ENCODE measurements at regions not wholly inside any gene's neighbourhood (a gene's known extent, or its start where the extent isn't known, plus 50 kb on each side); places are given as distances from the start of the nearest gene placed in this dataset.

DNA sequence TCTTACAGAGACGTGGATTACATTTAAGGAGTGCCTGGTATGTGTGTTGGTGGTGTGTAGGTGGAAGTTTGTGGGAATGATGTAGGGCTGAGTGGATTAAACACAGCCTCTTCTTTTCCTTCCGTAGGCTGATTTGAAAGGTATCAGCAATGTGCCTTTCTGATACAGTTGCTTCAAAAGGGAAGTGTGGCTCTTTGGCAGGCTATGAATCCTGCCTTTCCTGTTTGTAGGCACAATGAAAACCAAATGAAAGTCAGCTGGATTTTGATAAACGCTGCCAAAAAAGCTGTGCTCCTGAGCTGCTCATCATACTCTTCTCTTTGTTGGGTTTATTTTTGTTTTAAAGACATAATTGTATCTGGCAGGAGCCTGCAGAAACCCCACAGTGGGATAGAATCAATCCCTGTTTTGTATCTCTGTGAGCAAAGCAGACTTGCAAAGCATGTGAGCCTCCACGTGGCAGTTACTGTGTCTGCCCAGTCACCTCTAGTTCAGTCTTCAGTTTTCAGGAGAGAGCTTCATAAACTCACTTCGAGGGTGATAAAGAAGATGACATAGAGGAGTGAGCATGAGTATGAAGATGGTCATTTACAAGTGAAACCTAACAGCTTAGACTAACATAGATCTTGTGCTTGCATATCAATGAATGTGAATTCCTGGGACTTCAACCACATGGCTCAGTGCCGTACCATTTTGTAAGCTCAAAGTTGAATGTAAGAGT is 655.7 kb upstream of the KIRREL3 start:
- no peak overlapping the region for H3K4me3 ChIP-seq (ENCODE audit: low read length)
- no peaks in the 10 kb centered on the region for H3K27me3 ChIP-seq (ENCODE audit: insufficient read depth, low read length)
- H3K4me1 ChIP-seq (ENCODE audit: insufficient read depth, low read length): no peaks in the 10 kb centered on the region
- H3K9me3 ChIP-seq (ENCODE audit: low read depth, low read length): no peaks in the 10 kb centered on the region

DNA sequence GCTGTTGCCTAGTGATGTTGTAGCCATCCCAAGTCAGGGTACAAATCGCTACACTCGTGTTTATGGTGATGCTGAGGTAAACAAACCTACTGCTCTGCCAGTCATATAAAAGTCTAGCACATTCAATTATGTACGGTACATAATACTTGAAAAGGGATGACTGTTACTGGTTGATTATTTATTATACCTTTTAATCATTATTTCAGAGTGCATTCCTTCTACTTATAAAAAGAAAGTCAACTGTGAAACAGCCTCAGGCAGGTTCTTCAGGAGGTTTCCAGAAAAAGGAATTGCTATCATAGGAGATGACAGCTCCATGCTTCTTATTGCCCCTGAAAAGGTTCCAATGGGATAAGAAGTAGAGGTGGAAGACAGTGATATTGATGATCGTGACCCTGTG is 652.5 kb upstream of the KIRREL3 start:
- no peaks in the 10 kb centered on the region for H3K9me3 ChIP-seq (ENCODE audit: low read depth, low read length)
- no peak overlapping the region for H3K4me3 ChIP-seq (ENCODE audit: low read length)
- H3K4me1 ChIP-seq (ENCODE audit: insufficient read depth, low read length): no peaks in the 10 kb centered on the region
- H3K27me3 ChIP-seq (ENCODE audit: insufficient read depth, low read length): no peaks in the 10 kb centered on the region

DNA sequence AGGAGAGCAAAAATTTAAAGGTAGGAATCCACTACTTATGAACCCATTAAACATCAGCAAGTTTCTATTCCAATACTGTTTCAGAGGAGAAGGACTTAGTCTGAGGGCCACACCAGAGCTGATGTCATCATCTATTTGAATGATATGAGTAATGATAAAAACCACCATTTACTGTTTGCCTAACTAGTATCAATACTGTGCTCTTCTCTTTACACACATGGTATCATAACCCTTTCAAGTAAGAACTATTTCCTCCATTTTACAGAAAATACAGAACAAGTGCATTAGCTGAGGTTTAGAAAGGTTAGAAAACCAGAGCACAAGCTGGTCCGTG is 651.3 kb upstream of the KIRREL3 start:
- Histone ChIP-seq H3K9me3 (ENCODE audit: low read depth, low read length) (no peaks in the 10 kb centered on the region), H3K4me3 (ENCODE audit: low read length) (no peak overlapping the region), H3K27me3 (ENCODE audit: insufficient read depth, low read length) (no peaks in the 10 kb centered on the region), H3K4me1 (ENCODE audit: insufficient read depth, low read length) (no peaks in the 10 kb centered on the region)

DNA sequence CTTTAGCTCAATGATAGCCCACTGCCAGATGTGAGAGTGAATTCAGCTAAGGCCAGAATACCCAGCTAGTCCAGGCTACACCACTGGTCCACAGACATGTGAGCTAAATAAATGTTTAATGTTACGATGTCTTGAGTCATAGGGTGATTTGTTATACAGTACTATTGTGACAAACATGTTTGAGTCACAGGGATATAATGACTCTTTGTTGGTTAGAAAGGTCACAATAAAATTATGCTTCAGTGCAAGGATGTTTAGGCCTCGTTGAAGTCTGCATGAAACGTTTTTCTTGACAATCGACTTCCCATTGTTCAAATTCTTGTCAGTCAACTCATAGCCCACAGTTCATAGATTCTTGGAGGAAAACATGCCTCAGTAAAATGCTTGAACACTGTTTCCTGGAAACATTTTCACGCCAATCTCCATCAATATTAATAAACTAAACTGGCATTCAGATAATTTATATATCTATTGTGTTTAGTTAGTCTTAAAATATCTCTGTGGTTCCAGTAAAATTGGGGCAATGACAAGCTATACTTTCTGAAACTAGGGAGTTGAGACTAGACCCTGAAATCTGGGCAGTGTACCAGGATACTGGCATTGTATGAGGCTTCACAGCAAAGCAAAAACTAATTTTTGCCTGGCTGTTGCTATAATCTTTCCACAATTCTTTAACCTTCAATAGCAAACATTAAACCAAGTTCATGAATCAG is 650.8 kb upstream of the KIRREL3 start:
- Histone ChIP-seq H3K4me1 (ENCODE audit: insufficient read depth, low read length) (no peaks in the 10 kb centered on the region), H3K9me3 (ENCODE audit: low read depth, low read length) (no peaks in the 10 kb centered on the region), H3K4me3 (ENCODE audit: low read length) (no peak overlapping the region), H3K27me3 (ENCODE audit: insufficient read depth, low read length) (no peaks in the 10 kb centered on the region)

DNA sequence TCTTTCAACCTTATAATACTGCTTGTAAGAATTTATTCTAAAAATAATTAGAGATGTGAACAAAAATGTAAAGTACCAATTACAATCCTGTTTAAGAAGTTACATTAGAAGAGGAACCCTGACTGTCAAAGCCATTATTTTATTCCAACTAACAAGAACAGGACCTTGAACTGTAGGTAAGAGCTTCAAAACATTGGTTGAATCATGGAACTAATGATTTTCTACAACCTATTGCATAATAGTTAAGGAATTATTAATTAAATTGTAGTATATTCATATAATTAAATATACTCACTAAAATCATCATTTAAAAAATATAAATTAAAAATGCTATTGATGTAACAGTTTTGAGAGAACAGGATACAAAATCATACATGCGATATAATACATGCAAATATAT is 649.4 kb upstream of the KIRREL3 start:
- Histone ChIP-seq H3K4me1 (ENCODE audit: insufficient read depth, low read length) (no peaks in the 10 kb centered on the region), H3K27me3 (ENCODE audit: insufficient read depth, low read length) (no peaks in the 10 kb centered on the region), H3K4me3 (ENCODE audit: low read length) (no peak overlapping the region), H3K9me3 (ENCODE audit: low read depth, low read length) (no peaks in the 10 kb centered on the region)

DNA sequence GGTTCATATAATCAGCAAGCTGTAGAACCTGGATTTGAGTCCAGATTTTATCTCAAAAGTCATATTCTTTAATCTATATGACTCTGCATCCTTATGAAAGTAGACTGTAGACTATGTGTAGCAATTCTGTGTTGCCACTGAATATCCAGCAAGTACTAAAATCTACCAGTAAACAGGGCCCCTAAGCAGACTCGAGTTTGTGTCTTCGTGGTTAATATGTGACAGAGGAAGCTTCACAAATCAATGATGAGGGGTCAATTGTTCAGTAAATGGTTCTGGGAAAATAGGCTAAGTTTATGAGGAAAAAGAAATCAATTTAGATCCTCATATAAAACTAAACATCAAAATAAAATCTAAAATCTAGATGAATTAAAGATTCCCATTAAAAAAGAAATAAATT is 648.5 kb upstream of the KIRREL3 start:
- Histone ChIP-seq H3K4me1 (ENCODE audit: insufficient read depth, low read length) (no peaks in the 10 kb centered on the region), H3K4me3 (ENCODE audit: low read length) (no peak overlapping the region), H3K9me3 (ENCODE audit: low read depth, low read length) (no peaks in the 10 kb centered on the region), H3K27me3 (ENCODE audit: insufficient read depth, low read length) (no peaks in the 10 kb centered on the region)

DNA sequence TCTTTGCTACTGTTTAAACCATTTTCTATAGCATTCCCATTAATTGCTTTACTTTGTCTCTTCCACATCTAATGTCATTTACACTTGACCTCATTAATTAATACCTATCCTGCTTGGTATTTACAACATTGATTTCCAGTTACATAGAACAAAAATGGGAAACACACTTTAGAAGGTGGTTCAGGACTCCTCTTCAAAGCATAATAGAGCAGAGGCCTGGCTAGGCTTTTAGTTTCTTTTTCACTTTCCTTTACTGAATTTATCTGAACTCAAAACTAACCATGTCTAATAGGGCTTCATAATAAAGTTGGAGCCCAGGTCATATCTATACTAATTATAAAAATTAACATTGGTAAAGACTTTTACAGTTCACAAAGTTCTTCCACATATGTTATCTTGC is 648.0 kb upstream of the KIRREL3 start:
- no peaks in the 10 kb centered on the region for H3K9me3 ChIP-seq (ENCODE audit: low read depth, low read length)
- H3K4me3 ChIP-seq (ENCODE audit: low read length): no peak overlapping the region
- no peaks in the 10 kb centered on the region for H3K4me1 ChIP-seq (ENCODE audit: insufficient read depth, low read length)
- no peaks in the 10 kb centered on the region for H3K27me3 ChIP-seq (ENCODE audit: insufficient read depth, low read length)

DNA sequence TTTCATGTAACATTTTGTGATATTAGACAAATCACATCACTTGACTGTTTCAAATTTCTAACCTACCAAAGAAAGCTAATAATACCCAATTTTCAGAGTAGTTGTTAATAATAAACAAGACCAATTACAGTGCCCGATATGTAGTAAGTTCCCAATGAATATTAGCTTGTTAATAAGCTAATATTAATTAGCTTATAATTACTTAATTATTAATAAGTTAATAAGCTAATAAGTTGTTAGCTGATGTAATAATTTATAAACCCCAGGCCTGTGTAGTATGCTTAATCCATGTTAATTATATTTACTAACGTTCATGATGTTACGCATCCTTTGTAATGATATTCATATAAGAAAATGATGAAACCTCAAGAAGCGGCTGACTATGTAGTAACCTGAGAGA is 643.8 kb upstream of the KIRREL3 start:
- Histone ChIP-seq H3K9me3 (ENCODE audit: low read depth, low read length) (no peaks in the 10 kb centered on the region), H3K4me1 (ENCODE audit: insufficient read depth, low read length) (no peaks in the 10 kb centered on the region), H3K27me3 (ENCODE audit: insufficient read depth, low read length) (no peaks in the 10 kb centered on the region), H3K4me3 (ENCODE audit: low read length) (no peak overlapping the region)

DNA sequence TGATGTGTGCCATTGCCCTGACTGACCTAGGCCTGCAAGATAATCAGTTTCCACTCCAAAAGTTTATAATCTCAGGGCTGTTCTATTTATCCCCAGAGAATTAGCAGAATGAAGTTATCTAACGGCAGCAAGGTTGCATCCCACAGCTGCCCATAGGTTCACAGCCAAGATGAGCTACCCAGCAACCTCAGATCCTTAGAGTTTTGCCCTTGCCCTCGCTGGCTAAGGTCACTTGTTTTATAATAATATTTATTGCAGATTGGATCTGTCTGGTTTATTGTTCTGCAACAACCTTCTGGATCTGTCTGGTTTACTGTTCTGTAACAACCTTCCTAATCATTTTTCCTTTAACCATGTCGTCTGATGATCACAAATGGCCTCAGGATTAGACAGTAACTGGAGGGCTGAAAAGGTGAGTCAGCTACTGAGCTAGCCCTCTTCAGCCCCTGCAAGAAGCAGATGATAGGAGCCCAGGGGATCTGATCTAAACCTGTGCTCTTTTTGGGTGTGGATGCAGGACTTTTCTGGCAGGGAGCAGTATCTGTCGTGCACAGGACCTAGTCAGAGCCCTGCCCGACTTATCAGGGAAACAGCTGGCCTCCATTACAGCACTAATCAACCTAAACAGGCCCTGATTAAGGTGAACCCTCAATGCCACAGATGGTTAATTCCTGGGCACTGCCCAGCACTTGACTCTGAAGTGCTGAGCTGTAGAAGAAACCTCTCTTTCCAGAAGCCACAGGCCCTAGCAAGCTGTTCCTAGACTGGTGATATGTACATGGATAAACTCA is 642.9 kb upstream of the KIRREL3 start:
- no peak overlapping the region for H3K4me3 ChIP-seq (ENCODE audit: low read length)

DNA sequence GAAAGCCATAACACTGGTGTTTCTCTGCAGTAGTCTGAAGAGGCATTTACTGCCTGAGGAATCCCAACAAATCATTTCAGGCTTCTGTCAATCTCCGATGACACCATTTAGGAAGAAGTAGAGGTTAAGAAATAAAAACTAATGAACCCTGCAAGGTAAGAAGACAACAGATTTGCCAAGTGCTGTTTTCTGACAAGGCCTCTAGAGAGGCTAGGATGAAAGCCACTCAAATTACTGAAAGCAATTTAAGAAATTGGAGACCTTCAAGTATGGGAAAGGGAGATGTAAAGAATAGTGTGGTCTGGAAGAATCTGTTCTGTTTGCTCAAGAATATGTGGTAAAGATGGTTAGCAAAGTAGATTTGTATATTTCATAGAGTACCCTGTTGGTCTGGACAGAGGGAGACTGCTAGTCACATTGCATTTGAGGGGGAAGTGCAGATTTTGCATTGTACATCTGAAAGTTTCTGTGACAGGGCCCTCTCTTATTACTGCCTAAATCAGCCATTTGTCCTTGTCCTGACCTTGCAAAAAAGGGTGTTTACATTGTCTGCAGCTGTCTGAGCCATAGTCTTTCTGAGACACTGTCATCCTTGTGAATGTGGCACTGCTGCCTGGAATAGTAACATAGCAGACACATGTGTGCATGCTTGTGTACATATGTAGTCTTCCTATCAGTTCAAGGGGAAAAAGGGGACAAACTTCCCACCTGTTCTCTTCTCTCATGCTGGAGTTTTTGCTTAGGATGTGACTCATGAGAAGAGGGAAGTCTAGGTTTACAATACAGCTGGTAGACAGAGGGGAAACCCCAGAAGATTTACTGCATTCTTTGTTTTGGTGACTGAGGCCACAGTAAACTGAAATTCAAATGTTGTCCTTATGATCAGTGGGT is 640.2 kb upstream of the KIRREL3 start:
- Histone ChIP-seq H3K4me1 (ENCODE audit: insufficient read depth, low read length) (no peaks in the 10 kb centered on the region), H3K27me3 (ENCODE audit: insufficient read depth, low read length) (no peaks in the 10 kb centered on the region), H3K9me3 (ENCODE audit: low read depth, low read length) (no peaks in the 10 kb centered on the region), H3K4me3 (ENCODE audit: low read length) (no peak overlapping the region)

More for the DNA sequence above, 642.9 kb upstream of the KIRREL3 start:
- H3K27me3 ChIP-seq (ENCODE audit: insufficient read depth, low read length): no peaks in the 10 kb centered on the region
- H3K9me3 ChIP-seq (ENCODE audit: low read depth, low read length): no peaks in the 10 kb centered on the region
- H3K4me1 ChIP-seq (ENCODE audit: insufficient read depth, low read length): no peaks in the 10 kb centered on the region

DNA sequence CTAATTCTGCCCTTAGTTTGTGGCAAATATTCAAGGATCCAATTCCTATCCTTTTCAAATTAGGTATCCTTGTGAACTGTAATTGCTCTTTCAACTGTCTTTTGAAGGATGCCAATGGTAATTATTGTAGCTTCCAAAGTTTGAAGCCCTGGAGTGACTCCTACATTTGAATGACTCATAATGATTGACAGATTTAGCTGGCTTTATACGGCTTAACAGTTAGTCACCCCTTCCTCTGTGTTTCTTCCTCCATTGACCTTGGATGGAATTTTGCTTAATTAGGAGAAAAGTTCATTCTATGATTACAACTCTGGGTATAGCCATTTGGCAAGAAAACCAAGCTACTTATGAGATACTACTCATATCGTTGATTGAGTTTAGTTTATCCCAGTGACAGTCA is 639.3 kb upstream of the KIRREL3 start:
- Histone ChIP-seq H3K27me3 (ENCODE audit: insufficient read depth, low read length) (no peaks in the 10 kb centered on the region), H3K4me1 (ENCODE audit: insufficient read depth, low read length) (no peaks in the 10 kb centered on the region), H3K4me3 (ENCODE audit: low read length) (no peak overlapping the region), H3K9me3 (ENCODE audit: low read depth, low read length) (no peaks in the 10 kb centered on the region)

DNA sequence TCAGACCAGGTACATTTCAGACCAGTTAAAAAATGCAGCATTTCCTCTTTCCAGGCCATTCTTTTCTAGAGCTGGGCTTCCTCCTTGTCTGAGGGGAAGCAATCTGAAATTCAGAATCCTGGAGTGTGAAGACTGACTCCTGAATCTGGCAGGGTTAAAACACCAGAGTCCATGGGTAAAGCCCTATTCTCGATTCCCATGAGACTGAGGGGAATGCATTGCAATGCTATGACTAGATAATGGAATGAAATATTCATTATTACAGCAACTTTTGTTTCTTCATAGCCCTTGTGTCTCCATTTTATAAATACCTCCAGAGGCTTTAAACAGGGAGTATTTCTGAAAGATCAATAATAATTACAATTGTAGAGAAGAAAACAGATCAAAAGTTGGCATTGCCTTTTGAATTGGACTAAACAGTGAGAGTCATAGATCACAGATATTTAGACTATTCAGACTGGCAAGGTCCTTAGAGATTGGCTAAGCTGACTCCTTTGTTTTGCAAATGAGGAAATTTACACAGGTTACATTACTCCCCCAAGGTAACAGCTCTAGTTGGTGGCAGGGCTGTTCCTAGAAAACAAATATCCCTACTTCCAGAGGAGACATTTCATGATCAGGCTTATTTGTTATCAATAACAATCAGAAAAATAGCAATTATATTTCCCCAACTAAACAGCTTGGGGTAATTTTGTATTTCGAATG is 632.6 kb upstream of the KIRREL3 start:
- no peak overlapping the region for H3K4me3 ChIP-seq (ENCODE audit: low read length)

DNA sequence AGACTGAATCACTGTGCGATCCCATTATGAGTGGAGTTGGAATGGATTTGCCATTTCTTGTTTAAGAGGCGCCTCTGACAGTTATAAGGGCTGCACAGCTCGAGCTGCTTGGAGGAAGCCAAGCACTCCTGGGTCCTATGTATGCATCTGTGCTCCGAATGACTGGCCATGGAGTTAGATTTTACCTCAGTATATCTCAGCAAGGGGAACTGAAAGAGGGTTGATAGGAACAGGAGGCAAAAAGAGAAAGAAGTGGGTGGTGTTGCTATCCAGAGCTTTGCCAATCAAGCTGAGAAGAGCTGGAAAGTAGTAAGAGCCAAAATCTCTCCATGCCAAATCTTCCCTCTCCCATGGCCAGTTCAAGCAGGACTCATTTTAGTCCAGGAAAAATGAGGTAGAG is 632.0 kb upstream of the KIRREL3 start:
- Histone ChIP-seq H3K9me3 (ENCODE audit: low read depth, low read length) (no peaks in the 10 kb centered on the region), H3K27me3 (ENCODE audit: insufficient read depth, low read length) (no peaks in the 10 kb centered on the region), H3K4me3 (ENCODE audit: low read length) (no peak overlapping the region), H3K4me1 (ENCODE audit: insufficient read depth, low read length) (no peaks in the 10 kb centered on the region)

More for the DNA sequence above, 632.6 kb upstream of the KIRREL3 start:
- H3K27me3 ChIP-seq (ENCODE audit: insufficient read depth, low read length): no peaks in the 10 kb centered on the region
- H3K4me1 ChIP-seq (ENCODE audit: insufficient read depth, low read length): no peaks in the 10 kb centered on the region
- no peaks in the 10 kb centered on the region for H3K9me3 ChIP-seq (ENCODE audit: low read depth, low read length)

DNA sequence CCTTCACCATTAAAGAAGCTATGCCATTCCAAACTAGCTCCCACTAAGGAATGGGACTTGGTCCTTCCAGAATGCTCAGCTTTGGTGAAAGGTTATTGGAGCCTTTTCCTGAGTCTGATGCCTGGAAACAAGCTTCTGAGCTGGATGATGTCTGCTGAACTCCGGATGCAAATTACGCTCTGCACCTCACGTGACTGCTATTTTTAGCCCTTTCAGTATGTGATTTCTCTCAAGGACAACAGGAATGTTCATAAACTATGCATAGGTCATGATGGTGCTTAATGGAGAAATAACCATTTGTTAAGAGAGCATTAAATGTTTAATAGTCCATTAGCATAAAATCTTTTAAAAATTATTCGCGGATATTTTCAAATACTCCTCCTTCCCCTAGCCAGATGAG is 631.4 kb upstream of the KIRREL3 start:
- Histone ChIP-seq H3K9me3 (ENCODE audit: low read depth, low read length) (no peaks in the 10 kb centered on the region), H3K4me1 (ENCODE audit: insufficient read depth, low read length) (no peaks in the 10 kb centered on the region), H3K27me3 (ENCODE audit: insufficient read depth, low read length) (no peaks in the 10 kb centered on the region), H3K4me3 (ENCODE audit: low read length) (no peak overlapping the region)

Data from mononuclear cell (primary cell).